Activated CD4-positive, alpha-beta memory T cell treated with anti-CD3 and anti-CD28 coated beads for 36 hours (primary cell): ENCODE measurements at regions not wholly inside any gene's neighbourhood (a gene's known extent, or its start where the extent isn't known, plus 50 kb on each side); places are given as distances from the start of the nearest gene placed in this dataset.
"Not testable (repeated sequence)": the region's sequence is repeated elsewhere in the genome, so short reads cannot be mapped to it uniquely, and the experiment has no call there.

ENCODE experiments used
- CTCF ChIA-PET: fragments of 350-600 bp; sonication (Branson Sonifier 250); formaldehyde crosslinking; loops from one replicate; lab custom pipeline; 2021; ENCODE audit warnings: antibody characterized with exemption, inconsistent platforms; lab: Charles Lee
- POLR2A ChIA-PET: fragments of 350-600 bp; sonication (Branson Sonifier 250); formaldehyde crosslinking; loops from one replicate; lab custom pipeline; 2021; ENCODE audit warnings: antibody characterized with exemption; lab: Charles Lee
- DNase-seq: peaks from one replicate; pipeline ENCODE4 v3.0.0-alpha.2; 2020
- H3K27ac Mint-ChIP-seq: one replicate; pipeline ENCODE4 v1.8.0; 2021; ENCODE audit warnings: mixed read lengths
- H3K27me3 Mint-ChIP-seq: one replicate; pipeline ENCODE4 v1.8.0; 2021; ENCODE audit warnings: mixed read lengths
- H3K36me3 Mint-ChIP-seq: one replicate; pipeline ENCODE4 v1.8.0; 2021; ENCODE audit warnings: mixed read lengths
- H3K4me1 Mint-ChIP-seq: one replicate; pipeline ENCODE4 v1.8.0; 2021; ENCODE audit warnings: low read depth, mixed read lengths
- H3K4me3 Mint-ChIP-seq: one replicate; pipeline ENCODE4 v1.8.0; 2021; ENCODE audit warnings: mild to moderate bottlenecking, mixed read lengths
- H3K9me3 Mint-ChIP-seq: one replicate; pipeline ENCODE4 v1.8.0; 2021; ENCODE audit warnings: mixed read lengths
- intact Hi-C: fragments of 100-400 bp; cut with micrococcal nuclease; formaldehyde crosslinking; loops from one replicate; pipeline ENCODE4 v1.15.1; 2023

DNA sequence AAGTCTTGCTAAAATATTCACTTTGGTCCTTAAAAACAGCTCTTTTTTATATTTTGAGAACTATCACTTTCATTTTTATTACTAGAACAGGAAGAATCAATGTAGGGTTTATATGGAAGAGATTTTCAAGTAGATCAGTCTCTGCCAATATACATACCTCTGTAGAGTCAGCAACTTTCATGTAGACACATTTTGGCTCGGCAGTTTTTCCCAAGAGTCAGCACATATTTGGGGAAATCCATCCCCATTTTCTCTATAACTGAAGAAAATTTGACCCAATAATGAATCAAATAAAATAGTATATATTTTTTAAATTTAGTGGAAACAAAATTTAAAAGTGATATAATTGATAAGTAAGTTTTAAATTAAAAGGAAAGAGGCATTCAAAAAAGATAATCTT is 329.8 kb upstream of the TFPI start:
- DNase-seq = no peak
- Mint-ChIP-seq H3K4me1 (no peaks in the 10 kb centered on the region), H3K27me3 (no peaks in the 10 kb centered on the region), H3K9me3 (no peaks in the 10 kb centered on the region), H3K4me3 (no peak overlapping the region), H3K36me3 (no peaks in the 10 kb centered on the region), H3K27ac (no peak overlapping the region)
- POLR2A ChIA-PET = no interaction called here
- intact Hi-C loops = no loop called here
- CTCF ChIA-PET = no interaction called here

DNA sequence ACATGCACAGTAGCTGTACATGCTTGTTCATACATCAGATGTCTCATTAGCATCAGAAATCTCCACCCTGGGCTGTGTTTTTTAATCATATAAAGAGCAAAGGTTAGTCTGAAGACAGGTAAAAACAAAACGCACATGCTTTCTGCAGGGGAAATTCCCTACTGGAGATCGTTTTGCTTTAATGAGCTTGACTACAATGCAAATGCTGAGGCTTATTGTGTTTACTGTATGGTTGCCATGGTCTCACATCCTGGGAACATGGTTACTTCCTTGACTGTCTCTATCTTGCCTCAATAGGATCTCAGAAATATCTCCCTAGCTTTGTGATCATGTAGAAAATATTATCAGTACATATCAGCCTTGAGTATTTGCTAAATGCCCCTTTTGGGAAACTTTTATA is 336.5 kb upstream of the TFPI start:
- no peak overlapping the region for H3K4me3 Mint-ChIP-seq
- no peak overlapping the region for H3K27ac Mint-ChIP-seq
- peaks cover 3% of the 10 kb centered on the region for H3K9me3 Mint-ChIP-seq
- intact Hi-C loops = no loop called here
- no peaks in the 10 kb centered on the region for H3K4me1 Mint-ChIP-seq
- POLR2A ChIA-PET = no interaction called here
- no peaks in the 10 kb centered on the region for H3K27me3 Mint-ChIP-seq
- no peaks in the 10 kb centered on the region for H3K36me3 Mint-ChIP-seq
- DNase-seq = no peak
- CTCF ChIA-PET = no interaction called here

GRCh38 chr2:187900021-187900420 is 345.8 kb upstream of the TFPI start:
- ChIA-PET POLR2A (no interaction called here), CTCF (no interaction called here)
- no peaks in the 10 kb centered on the region for H3K36me3 Mint-ChIP-seq
- H3K27me3 Mint-ChIP-seq = no peaks in the 10 kb centered on the region
- no peak overlapping the region for H3K4me3 Mint-ChIP-seq
- no peak for DNase-seq
- H3K4me1 Mint-ChIP-seq = no peaks in the 10 kb centered on the region
- intact Hi-C loops = no loop called here
- H3K9me3 Mint-ChIP-seq = no peaks in the 10 kb centered on the region
- no peak overlapping the region for H3K27ac Mint-ChIP-seq

DNA sequence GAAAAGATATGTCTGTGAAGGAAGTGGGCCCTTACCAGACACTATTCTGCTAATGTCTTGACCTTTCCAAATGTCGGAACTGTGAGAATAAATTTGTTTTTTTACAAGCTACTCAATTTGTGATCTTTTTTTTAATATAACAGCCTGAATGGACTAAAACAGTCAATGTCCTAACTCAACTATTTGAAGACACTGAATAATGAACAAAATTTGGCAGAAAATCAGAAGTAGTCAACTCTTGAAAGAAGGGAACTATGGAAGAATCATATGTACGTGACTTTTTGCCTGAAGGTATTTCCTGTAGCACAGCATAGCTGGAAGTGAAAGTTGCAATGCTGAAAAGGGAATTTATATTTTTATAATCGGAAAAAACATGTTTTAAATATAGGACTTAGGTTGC is 351.8 kb upstream of the TFPI start:
- Mint-ChIP-seq H3K36me3 (no peaks in the 10 kb centered on the region), H3K4me1 (no peaks in the 10 kb centered on the region), H3K4me3 (no peak overlapping the region), H3K9me3 (no peaks in the 10 kb centered on the region), H3K27ac (no peak overlapping the region), H3K27me3 (no peaks in the 10 kb centered on the region)
- DNase-seq = no peak
- intact Hi-C loops = no loop called here
- ChIA-PET CTCF (no interaction called here), POLR2A (no interaction called here)

DNA sequence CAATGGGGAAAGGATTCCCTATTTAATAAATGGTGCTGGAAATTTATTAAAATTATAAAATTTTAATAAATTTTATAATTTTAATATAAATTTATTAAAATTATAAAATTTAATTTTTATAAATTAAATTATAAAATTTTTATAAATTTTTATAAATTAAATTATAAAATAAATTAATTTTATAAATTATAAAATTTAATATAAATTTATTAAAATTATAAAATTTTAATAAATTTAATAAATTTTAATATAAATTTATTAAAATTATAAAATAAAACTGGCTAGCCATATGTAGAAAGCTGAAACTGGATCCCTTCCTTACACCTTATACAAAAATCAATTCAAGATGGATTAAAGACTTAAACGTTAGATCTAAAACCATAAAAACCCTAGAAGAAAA is 356.7 kb upstream of the TFPI start:
- H3K4me1 Mint-ChIP-seq, POLR2A ChIA-PET, DNase-seq, H3K4me3 Mint-ChIP-seq, H3K36me3 Mint-ChIP-seq, H3K27me3 Mint-ChIP-seq, H3K9me3 Mint-ChIP-seq, H3K27ac Mint-ChIP-seq, intact Hi-C loops, CTCF ChIA-PET: not testable (repeated sequence)

- intact Hi-C loops = no loop called here
- no peak for DNase-seq
- no peak overlapping the region for H3K27ac Mint-ChIP-seq
- POLR2A ChIA-PET = no interaction called here
- no peaks in the 10 kb centered on the region for H3K27me3 Mint-ChIP-seq
- CTCF ChIA-PET = no interaction called here
- no peaks in the 10 kb centered on the region for H3K36me3 Mint-ChIP-seq
- no peak overlapping the region for H3K4me3 Mint-ChIP-seq
- no peaks in the 10 kb centered on the region for H3K9me3 Mint-ChIP-seq
- no peaks in the 10 kb centered on the region for H3K4me1 Mint-ChIP-seq
Observed at GRCh38 chr2:187912950-187913349, 358.7 kb upstream of the TFPI start.

GRCh38 chr2:187915810-187916209 is 361.6 kb upstream of the TFPI start:
- ChIA-PET CTCF (no interaction called here), POLR2A (no interaction called here)
- no peaks in the 10 kb centered on the region for H3K4me1 Mint-ChIP-seq
- H3K4me3 Mint-ChIP-seq = no peak overlapping the region
- intact Hi-C loops = no loop called here
- no peaks in the 10 kb centered on the region for H3K36me3 Mint-ChIP-seq
- H3K27me3 Mint-ChIP-seq = no peaks in the 10 kb centered on the region
- H3K27ac Mint-ChIP-seq = no peak overlapping the region
- DNase-seq = no peak
- no peaks in the 10 kb centered on the region for H3K9me3 Mint-ChIP-seq

DNA sequence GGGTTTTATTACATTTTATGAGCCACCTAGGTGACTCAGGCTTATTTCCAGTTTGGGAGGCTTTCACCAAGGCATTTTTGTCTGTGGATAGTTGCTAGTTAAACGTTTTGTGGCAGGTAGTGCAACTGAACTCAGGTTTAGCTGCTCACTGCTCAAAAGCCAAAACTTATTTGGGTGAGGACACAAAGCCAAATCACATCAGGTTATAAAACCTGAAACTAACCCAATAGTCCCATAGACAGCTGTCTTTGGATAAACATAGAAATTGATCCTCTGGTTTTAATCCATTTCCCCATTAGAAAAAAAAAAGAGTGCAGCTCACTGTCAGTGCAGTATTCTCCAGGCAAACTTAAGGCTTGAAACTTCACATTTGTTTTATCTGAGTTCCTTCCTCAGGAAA is 362.6 kb upstream of the TFPI start:
- no peak for DNase-seq
- no peaks in the 10 kb centered on the region for H3K27me3 Mint-ChIP-seq
- peaks cover 2% of the 10 kb centered on the region for H3K9me3 Mint-ChIP-seq
- no peak overlapping the region for H3K27ac Mint-ChIP-seq
- ChIA-PET CTCF (no interaction called here), POLR2A (no interaction called here)
- H3K4me1 Mint-ChIP-seq = no peaks in the 10 kb centered on the region
- no peaks in the 10 kb centered on the region for H3K36me3 Mint-ChIP-seq
- H3K4me3 Mint-ChIP-seq = no peak overlapping the region
- intact Hi-C loops = no loop called here

DNA sequence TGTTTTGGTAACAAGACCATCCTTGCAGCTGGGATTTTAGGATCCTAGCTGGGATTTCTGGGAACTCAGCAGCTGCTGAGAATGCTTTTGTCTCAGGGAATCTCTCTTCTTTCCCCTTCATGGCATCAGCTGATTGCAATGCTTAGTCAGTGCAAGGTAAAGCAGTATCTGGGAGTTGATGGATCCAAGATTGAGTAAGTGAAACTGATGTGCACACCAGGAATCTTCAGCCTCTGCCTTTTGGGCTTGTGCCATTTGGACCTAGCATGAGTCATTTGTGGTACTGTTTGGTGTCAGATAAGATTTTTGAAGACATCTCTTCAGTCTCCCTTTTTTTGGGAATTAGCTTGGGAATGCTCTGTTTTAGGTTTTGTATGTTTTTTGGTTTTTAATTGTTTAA is 363.3 kb upstream of the TFPI start:
- ChIA-PET CTCF (no interaction called here), POLR2A (no interaction called here)
- Mint-ChIP-seq H3K9me3 (peaks cover 2% of the 10 kb centered on the region), H3K4me3 (no peak overlapping the region), H3K36me3 (no peaks in the 10 kb centered on the region), H3K4me1 (no peaks in the 10 kb centered on the region), H3K27ac (no peak overlapping the region), H3K27me3 (no peaks in the 10 kb centered on the region)
- no peak for DNase-seq
- intact Hi-C loops = no loop called here

- Mint-ChIP-seq H3K4me3 (no peak overlapping the region), H3K27me3 (no peaks in the 10 kb centered on the region), H3K9me3 (peaks cover 5% of the 10 kb centered on the region), H3K4me1 (no peaks in the 10 kb centered on the region), H3K36me3 (no peaks in the 10 kb centered on the region), H3K27ac (no peak overlapping the region)
- ChIA-PET CTCF (no interaction called here), POLR2A (no interaction called here)
- no peak for DNase-seq
- intact Hi-C loops = no loop called here
Observed at GRCh38 chr2:187918996-187919821, 365.0 kb upstream of the TFPI start.

- CTCF ChIA-PET = no interaction called here
- H3K9me3 Mint-ChIP-seq = peaks cover 7% of the 10 kb centered on the region
- H3K4me3 Mint-ChIP-seq = no peak overlapping the region
- no peaks in the 10 kb centered on the region for H3K36me3 Mint-ChIP-seq
- DNase-seq = no peak
- POLR2A ChIA-PET = no interaction called here
- intact Hi-C loops = no loop called here
- no peaks in the 10 kb centered on the region for H3K4me1 Mint-ChIP-seq
- no peak overlapping the region for H3K27ac Mint-ChIP-seq
- no peaks in the 10 kb centered on the region for H3K27me3 Mint-ChIP-seq
Observed at GRCh38 chr2:187920511-187920910, 366.3 kb upstream of the TFPI start.

GRCh38 chr2:187922846-187923245 is 368.6 kb upstream of the TFPI start:
- intact Hi-C loops = no loop called here
- Mint-ChIP-seq H3K4me1 (no peaks in the 10 kb centered on the region), H3K27me3 (no peaks in the 10 kb centered on the region), H3K9me3 (peaks cover 7% of the 10 kb centered on the region), H3K27ac (no peak overlapping the region), H3K4me3 (no peak overlapping the region), H3K36me3 (no peaks in the 10 kb centered on the region)
- ChIA-PET POLR2A (no interaction called here), CTCF (no interaction called here)
- no peak for DNase-seq

GRCh38 chr2:187924293-187924692 is 367.4 kb upstream of the GULP1 start:
- Mint-ChIP-seq H3K27ac (no peak overlapping the region), H3K27me3 (no peaks in the 10 kb centered on the region), H3K9me3 (peaks cover 7% of the 10 kb centered on the region), H3K4me1 (no peaks in the 10 kb centered on the region), H3K4me3 (no peak overlapping the region), H3K36me3 (no peaks in the 10 kb centered on the region)
- DNase-seq = no peak
- intact Hi-C loops = no loop called here
- ChIA-PET POLR2A (no interaction called here), CTCF (no interaction called here)
